ENCODE measurements at regions not wholly inside any gene's neighbourhood (a gene's known extent, or its start where the extent isn't known, plus 50 kb on each side); places are given as distances from the start of the nearest gene placed in this dataset.

- FAIRE-seq (no peak), DNase-seq (ENCODE audit: low spot score) (no peak)
Measured at GRCh38 chr5:158644301-158644700, 455.4 kb downstream of the EBF1 start.

DNA sequence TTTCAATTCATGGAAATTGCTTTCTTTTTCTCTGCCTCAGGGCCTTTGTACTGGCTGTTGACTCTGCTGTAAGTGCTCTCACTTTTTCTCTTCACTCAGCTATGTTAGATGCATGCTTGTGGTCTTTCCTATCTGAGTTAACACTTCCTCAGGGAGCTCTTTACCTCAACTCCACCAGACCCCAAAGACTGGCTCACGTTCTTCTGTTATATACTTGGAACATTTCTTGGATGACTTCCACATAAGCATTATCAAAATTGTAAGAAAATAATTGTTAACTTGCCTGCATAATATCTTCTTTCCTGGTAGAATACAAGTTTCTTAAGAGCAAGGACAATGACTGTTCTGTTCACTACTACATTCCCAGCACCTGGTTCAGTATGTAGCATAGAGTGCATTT lies 455.9 kb downstream of the EBF1 start:
- no peak for DNase-seq (ENCODE audit: low spot score)

DNA sequence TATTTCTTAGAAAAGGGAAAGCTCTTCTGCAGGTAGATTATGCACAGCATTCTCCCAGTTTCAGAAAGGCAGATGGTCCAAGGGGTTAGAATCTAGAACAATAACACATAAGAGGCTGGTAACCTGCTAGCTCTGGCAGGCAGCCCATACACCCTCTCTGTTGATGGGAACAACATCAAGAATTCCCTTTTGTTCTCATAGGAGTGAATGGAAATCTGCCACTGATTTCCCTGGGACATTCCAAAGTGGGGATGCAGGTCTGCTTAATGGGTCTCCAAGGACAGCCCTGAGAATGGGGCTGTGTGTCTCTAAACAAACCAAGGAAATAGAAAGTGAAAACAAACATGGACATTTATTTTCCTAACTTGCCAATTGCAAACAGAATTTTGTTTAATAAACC lies 456.8 kb downstream of the EBF1 start:
- DNase-seq (ENCODE audit: low spot score) (no peak), FAIRE-seq (no peak)

More for the DNA sequence above, 455.9 kb downstream of the EBF1 start:
- no peak for FAIRE-seq

DNA sequence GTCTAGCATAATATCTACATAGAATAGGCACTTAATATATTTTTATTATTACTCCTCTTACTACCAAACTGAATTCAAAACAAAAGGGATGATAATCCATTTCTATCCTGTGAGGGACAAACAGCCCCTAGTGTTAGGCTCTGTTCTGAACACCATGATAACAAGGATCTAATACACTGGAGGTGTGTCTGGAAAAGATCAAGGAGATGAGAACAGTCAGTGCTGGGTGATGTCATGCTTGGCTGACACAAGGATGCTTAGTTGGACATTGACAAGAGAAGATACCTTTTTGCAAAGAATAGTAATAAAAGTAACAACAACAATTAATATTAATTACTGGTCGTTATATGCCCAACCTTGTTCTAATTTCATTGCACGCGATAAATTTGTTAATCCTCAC lies 458.7 kb downstream of the EBF1 start:
- FAIRE-seq (no peak), DNase-seq (ENCODE audit: low spot score) (no peak)

DNA sequence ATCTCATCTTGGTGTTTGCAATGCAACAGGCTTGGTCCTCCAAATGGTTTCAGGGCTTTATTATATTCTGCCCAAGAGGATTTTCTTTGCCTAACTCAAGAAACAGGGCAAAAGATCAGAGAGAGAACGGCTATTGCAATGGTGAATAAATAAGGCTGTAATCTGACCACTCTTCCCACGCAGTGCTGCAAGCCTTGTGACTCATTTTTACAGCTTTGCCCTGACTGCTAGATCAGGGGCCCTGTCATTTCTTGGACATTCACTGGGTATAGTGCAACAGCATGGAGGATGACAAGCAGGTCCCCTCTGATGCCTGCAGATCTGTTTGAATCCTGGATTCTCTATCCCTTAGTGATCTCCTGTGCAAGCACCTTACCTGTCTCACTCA lies 459.1 kb downstream of the EBF1 start:
- DNase-seq (ENCODE audit: low spot score) (no peak), FAIRE-seq (no peak)

DNA sequence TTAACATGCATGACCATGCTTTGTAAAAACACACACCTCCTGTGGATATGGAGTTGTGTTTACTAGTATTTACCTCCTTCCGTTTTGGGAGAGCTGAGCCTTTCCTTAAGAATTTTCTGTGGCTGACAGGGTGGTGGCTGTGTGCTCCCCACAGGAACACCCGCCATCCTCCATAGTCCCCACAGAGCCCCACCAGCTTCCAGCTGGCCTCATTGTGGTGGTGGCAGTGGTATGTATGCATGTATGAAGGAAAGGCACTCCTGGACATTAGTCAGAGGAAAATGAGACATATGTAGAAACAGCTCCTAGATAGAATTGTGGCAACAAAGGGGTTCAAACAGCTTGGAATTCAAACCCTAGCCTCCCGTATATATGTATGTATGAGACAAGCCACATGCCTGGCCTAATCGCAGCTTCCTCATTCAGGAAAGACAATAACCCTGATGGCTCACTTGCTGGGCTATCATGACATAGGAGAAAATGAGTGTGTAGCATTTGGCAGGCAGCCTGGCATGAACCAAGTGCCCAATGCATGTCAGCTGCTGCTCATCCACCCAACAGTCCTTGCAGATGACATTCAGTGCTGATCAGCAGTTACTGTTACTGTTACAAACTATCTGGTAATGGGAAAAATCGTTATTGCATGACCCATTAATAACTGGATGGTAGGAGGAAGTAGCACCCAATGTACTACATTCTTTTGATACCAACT lies 459.7 kb downstream of the EBF1 start:
- FAIRE-seq, result no peak
- no peak for DNase-seq (ENCODE audit: low spot score)

- DNase-seq (ENCODE audit: low spot score) (no peak), FAIRE-seq (no peak)
Measured at GRCh38 chr5:158638396-158638795, 461.3 kb downstream of the EBF1 start.

GRCh38 chr5:158637039-158637438 lies 462.7 kb downstream of the EBF1 start:
- DNase-seq (ENCODE audit: low spot score), result no peak
- FAIRE-seq, result no peak

DNA sequence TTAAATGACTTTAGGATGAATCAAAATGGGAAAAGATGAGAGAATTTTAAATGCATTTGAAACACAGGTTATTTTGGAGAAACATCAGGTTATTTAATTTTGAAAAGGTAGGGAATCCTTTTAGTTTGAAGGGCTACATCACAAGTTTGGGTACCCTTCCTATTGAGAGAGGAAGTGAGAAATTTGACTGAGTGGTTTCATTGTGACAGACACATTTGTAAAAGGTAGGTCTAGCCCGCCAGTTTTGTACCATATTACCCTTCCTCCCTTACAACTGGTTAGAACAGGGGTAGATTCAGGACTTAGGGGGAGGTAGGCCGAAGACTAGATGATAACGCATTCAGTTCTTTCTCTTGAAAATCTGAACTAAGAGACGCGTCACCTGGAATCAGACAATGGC lies 464.2 kb downstream of the EBF1 start:
- no peak for DNase-seq (ENCODE audit: low spot score)

DNA sequence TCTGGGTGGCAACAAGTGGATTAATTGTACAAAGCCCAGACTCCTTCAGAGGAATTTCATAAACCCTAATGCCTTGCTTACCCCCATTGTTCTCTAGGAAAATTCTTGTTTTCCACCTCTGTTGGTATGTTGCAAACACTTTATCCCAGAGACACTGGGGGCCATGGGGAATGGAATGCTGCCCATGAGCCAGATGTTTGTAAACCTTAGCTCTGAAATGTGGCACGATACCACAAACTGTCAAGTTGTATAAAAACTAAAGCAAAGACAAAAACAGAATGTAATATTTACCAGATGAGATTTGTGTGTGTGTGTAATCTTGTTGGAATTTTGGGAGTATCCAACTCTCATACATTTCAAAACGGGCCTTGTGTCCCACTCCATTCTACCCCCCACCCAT lies 465.0 kb downstream of the EBF1 start:
- FAIRE-seq (no peak), DNase-seq (ENCODE audit: low spot score) (no peak)

More for the DNA sequence above, 464.2 kb downstream of the EBF1 start:
- no peak for FAIRE-seq

DNA sequence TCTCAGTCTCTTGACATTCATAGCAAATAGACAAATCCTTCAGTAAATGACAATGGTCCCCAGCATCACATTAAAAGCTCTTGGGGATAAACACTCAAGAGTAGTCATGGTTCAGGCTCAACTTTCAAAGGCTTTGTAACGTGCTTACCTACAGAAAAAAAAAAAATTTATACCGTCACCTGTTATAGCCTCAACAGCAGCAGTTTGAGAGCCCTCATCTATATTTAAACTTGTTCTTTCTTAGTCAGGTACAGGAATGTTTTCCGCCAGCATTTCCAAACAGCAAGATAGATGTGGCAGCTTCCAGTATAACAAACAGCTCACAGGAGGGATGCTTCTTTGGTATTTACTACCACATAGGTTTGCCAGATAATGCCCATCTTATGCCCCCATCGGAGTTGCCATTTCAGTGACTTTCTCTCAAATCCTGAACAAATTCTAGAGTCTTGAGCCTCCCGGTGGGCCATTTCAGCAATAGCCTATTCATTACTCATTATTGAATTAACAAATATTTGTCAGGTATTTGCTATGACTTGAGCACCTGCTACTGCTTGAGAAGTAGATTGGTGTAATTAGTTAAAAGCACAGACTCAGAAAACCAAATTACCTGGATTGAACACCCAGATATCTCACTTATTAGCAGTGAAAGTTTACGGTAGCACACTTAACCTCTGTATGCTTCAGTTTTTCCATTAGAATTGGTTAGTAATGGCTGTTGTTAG lies 470.0 kb downstream of the EBF1 start:
- DNase-seq (ENCODE audit: low spot score) (no peak), FAIRE-seq (no peak)

DNA sequence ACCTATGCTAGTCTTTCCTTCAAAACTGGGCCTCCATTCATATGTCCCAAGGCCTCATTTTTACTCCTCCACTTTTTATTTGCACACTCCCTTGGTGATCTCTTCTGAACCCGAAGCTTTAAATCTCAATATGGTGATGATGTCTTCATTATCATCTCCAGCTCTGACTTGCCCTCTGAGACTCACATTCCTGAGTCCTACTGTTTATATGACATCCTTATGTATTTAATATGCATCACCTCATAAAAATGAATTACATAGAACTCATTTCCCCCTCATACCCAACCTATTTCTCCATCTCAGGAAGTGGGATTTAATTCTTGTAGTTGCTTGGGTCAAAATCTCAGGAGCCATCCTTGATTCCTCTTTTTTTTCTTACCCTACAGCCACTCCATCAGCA lies 473.0 kb downstream of the EBF1 start:
- DNase-seq (ENCODE audit: low spot score) (no peak), FAIRE-seq (no peak)

DNA sequence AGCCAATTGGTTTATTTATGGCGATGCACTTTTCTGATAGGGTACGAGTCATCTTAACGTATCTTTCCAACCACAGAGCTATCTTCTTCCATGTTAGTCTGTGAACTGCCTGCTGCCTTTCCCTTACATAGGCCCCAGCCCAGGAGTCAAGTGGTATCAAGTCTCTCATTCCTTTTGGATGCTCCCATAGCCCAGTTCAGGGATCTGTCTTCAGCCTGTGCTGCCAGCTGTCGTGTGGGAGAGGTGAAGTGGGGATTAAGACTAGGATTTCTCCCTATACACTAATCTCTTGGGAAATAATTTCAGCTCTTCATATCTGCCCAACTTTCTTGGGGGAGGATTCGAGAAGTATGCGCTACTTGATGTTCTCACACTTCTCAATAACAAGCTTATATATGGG lies 475.7 kb downstream of the EBF1 start:
- DNase-seq (ENCODE audit: low spot score) (no peak), FAIRE-seq (no peak)

DNA sequence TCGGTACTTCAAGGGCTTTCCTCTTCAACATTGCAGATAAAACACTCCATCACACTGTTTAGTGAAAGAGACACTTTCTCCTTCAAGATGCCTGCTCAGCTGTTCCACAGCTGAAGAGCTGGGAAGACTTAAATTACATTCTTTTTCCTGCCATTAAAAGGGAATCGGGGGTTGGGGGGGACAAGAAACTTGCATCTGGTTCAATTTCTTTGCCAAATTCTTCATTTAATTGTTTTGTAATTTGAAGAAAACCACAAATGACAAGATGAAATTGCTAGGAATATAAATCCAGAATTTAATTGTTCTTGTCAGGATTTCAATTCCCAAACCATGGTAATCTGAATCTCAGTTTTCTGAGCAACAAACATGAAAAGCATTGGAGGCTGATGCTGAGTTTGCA lies 478.3 kb downstream of the EBF1 start:
- no peak for FAIRE-seq

DNA sequence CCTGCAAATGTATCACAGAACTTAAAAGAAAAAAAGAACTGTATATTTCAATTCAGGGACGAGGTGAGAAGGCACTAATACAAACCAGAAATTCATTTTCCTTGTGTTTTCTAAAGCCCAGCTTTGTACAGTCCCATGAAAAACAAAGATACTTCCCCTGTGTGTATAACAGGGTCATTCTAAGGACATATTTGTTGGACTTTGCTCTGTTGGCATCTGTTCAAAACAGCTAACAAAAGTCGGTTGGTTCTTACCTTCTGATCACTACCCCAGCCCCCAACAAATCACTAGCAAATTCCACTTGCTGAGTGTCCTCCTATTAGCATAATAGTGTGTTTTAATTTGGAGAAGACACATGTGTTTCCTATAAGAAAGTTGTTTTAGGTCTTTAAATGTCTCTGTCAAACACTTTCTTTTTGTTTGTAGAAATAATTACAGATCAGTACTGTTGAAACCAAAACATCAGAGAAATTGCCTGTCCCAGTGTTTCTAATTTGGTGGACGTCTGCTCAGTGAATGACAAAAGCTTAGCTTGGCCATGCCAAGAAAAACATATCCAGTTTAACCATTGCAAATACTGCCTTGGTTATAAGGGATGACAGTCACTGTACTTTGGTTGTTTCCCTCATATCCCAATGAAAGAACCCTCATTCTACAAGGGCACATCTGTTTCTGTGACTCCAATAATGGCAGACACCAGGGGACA lies 480.5 kb downstream of the EBF1 start:
- DNase-seq (ENCODE audit: low spot score) (no peak), FAIRE-seq (no peak)

More for the DNA sequence above, 478.3 kb downstream of the EBF1 start:
- DNase-seq (ENCODE audit: low spot score), result no peak

DNA sequence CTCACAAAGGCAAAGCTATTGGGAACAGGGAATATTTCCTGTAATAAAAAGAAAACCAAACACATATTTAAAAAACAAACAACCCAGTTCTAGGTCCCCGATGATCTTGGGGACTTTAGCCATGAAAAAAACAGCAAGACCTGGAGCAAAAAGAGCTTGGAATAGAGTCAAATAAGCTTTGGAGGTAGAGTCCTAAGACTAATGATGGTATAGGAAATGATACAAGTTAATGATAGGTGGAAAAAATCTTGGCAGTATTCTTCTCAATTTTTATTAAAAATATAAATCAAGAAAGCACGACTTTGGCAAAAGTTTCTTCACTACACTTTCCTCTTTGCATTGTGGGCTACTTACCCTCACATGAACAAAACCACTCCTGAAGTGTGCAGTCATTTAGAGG lies 481.5 kb downstream of the EBF1 start:
- DNase-seq (ENCODE audit: low spot score) (no peak), FAIRE-seq (no peak)

DNA sequence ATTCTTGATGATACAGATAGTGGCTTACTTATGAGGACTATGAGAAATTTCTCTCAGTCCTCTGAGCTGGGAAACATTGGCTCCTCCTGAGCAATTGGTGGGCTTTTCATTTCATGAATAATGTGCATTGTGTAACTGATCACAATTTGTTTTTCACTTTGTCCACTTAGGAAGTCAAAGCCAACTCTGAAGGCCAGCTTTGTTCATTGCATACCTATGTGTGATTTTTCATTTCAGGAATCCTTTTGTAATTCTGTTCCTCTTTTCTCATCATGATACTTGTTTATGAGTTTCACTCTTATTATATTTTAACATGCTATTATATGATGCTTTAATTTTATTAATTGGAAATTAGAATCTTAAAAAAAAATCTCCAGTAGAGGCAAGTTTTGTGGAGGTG lies 483.0 kb downstream of the EBF1 start:
- DNase-seq (ENCODE audit: low spot score) (no peak), FAIRE-seq (no peak)

- DNase-seq (ENCODE audit: low spot score), result no peak
- no peak for FAIRE-seq
Measured at GRCh38 chr5:158614951-158615350, 484.8 kb downstream of the EBF1 start.

DNA sequence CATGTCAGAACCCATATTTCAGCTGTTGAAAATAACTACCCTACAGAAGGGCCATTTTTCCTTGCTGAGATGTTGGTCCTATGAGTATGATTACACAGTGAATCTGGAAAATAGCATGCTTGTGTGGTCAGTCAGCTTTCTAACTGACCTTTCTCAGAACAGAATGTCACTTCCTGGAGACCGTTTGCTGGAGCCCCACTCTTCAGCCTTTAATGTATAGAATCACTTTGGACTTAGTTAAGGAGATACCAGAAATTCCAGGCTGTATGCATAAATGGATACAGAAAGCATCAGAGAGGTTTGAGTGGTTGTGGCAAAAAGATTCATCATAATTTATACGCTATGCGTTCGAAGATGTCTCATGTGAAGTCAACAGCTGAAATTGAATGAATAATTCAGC lies 488.1 kb downstream of the EBF1 start:
- no peak for FAIRE-seq
- no peak for DNase-seq (ENCODE audit: low spot score)

GRCh38 chr5:158610051-158610415 lies 489.7 kb downstream of the EBF1 start:
- no peak for FAIRE-seq
- no peak for DNase-seq (ENCODE audit: low spot score)

GRCh38 chr5:158609333-158610050 lies 490.2 kb downstream of the EBF1 start:
- FAIRE-seq, result no peak
- no peak for DNase-seq (ENCODE audit: low spot score)

DNA sequence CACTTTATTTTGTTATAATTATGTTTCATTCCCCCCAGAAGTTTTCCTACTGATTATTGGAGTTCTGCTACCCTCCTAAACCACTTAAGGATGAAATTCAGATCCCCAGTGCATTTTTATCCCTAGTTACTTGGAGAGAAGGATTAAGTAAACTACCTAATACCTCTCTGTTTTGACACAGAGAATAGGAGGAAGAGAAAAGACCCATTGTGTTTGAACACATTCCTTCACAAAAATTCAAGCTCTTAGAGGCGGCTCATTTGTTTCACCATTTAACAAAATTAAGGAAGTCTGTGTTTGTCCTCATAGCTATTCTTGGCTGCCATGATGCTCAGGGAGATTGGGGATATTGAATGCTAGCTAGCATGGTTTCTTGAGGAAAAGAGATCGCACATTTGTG lies 492.6 kb downstream of the EBF1 start:
- no peak for FAIRE-seq
- no peak for DNase-seq (ENCODE audit: low spot score)

All from RCC 7860 (cell line).